Muscle of leg (tissue), 3 donors: ENCODE measurements at regions not wholly inside any gene's neighbourhood (a gene's known extent, or its start where the extent isn't known, plus 50 kb on each side); places are given as distances from the start of the nearest gene placed in this dataset.

ENCODE experiments used
- DNase-seq: peaks from one replicate; pipeline ENCODE4 v3.0.0; 2013
- H3K27ac ChIP-seq: one replicate; pipeline ENCODE4 v1.5.1; 2013; ENCODE audit warnings: mild to moderate bottlenecking, low read length, control low read depth
- H3K27me3 ChIP-seq: one replicate; pipeline ENCODE4 v1.6.1; 2013; ENCODE audit warnings: low read length; ENCODE audit not compliant: control insufficient read depth, insufficient read depth
- H3K36me3 ChIP-seq: one replicate; pipeline ENCODE4 v1.6.1; 2013; ENCODE audit warnings: low read length; ENCODE audit not compliant: control insufficient read depth, insufficient read depth
- H3K4me1 ChIP-seq: one replicate; pipeline ENCODE4 v1.6.1; 2013; ENCODE audit warnings: low read length; ENCODE audit not compliant: control insufficient read depth, insufficient read depth
- H3K4me3 ChIP-seq: one replicate; pipeline ENCODE4 v1.5.1; 2013; ENCODE audit warnings: low read length, control low read depth
- H3K9me3 ChIP-seq: replicated peaks from 2 replicates; pipeline ENCODE4 v1.6.1; 2013; ENCODE audit warnings: low read depth, low read length; ENCODE audit not compliant: control insufficient read depth
- WGBS: methylation state at CpG from one replicate; pipeline ENCODE4 v1.1.5; 2013; ENCODE audit warnings: missing lambda C conversion rate; ENCODE audit not compliant: insufficient coverage; 5-methylcytosine and 5-hydroxymethylcytosine counted together

DNA sequence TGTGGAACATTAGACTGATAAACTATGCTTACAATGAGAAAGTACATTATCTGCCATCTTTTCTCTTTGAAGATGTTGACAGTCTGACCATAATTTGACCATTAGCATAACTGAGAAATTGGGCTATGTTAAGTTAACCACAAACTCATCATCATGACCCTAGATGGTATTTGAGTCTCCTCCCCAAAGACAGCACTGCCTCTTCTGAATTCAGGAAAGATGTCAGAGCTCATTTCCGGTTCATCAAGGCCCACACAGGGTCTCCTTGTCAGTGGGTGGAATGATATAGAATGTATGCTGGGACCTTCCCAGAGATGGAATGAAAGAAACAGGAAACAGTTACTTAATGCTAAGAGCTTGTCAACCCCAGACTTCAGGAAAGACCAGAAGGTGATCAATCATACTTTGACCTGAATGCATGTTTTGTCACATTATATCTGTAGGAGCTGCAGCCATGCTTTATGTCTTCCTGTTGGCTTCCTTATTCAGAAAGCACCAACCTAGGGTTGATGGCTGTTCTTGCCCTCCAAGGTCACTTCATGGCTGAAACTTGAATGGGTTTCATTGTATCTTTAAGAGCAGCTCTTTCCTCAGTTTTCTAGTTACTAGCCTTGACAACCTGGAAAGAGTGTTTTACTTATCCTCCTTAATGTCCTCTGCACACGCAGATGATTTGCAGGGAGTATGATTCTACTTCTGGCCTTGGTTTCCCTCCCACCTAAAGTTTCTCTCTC, 99.1 kb upstream of the NEUROD1 start:
- no peak overlapping the region for H3K4me3 ChIP-seq
- no peaks in the 10 kb centered on the region for H3K36me3 ChIP-seq
- no peaks in the 10 kb centered on the region for H3K27me3 ChIP-seq
- no peaks in the 10 kb centered on the region for H3K9me3 ChIP-seq
- peak overlapping the region; percentile 60 for H3K27ac ChIP-seq
- H3K4me1 ChIP-seq, result peaks cover 10% of the 10 kb centered on the region
- no CpG with 5 or more reads among the region's 2 CpGs for WGBS
- no peak for DNase-seq

DNA sequence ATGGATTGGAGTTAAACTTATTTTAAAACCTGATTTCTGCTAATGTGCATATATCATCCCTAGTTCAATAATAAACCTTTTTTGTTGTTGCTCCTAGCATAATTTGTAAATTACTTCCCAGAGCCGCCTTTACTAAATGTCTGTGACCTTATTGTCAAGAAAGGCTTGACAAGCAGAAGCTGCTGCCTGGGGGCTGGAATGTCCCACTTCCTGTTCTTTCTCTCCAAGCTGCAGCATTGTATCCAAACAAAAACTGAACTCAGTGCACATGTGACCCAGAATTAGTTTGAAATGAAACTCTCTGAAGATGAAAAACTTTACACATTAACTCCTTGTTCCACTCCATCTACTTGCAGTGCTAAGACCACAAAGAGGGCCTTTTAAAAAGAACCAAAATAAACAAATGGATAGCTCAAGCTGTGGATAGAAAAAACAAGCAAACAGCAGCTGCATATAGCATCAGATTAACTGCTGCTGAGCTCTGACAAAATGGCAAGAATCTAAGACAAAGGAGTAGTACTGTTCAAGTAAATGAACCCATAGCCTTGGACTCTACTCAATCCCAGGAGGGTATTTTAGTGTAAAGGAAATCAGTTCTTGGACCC, 99.8 kb upstream of the NEUROD1 start:
- Histone ChIP-seq H3K27ac (peak overlapping the region; percentile 60), H3K27me3 (no peaks in the 10 kb centered on the region), H3K36me3 (no peaks in the 10 kb centered on the region), H3K4me3 (no peak overlapping the region), H3K9me3 (no peaks in the 10 kb centered on the region), H3K4me1 (peaks cover 10% of the 10 kb centered on the region)
- 71% methylated on average over 1 of the region's 1 CpG for WGBS
- peak; percentile 82 for DNase-seq

DNA sequence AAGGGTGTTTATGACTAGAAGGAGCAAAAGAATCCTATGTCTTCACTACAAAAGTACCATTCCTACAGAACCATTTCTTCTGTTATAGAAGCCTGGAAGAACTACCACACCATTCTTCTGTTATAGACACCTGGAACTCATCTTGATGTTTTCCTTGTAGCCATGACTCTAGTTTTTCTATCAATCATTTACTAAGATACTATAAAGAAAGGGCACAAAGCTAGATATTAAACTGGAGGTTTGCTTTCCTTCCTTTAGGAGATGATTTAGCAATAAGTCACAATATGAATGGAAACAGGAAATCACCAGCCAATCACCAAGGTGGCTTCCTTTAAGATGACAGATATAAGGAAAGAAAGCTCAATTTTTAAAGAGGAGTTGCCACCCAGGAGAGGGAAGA, 100.3 kb upstream of the NEUROD1 start:
- Histone ChIP-seq H3K4me1 (peaks cover 10% of the 10 kb centered on the region), H3K27me3 (no peaks in the 10 kb centered on the region), H3K4me3 (no peak overlapping the region), H3K36me3 (no peaks in the 10 kb centered on the region), H3K9me3 (no peaks in the 10 kb centered on the region), H3K27ac (peak overlapping the region; percentile 60)
- no peak for DNase-seq

DNA sequence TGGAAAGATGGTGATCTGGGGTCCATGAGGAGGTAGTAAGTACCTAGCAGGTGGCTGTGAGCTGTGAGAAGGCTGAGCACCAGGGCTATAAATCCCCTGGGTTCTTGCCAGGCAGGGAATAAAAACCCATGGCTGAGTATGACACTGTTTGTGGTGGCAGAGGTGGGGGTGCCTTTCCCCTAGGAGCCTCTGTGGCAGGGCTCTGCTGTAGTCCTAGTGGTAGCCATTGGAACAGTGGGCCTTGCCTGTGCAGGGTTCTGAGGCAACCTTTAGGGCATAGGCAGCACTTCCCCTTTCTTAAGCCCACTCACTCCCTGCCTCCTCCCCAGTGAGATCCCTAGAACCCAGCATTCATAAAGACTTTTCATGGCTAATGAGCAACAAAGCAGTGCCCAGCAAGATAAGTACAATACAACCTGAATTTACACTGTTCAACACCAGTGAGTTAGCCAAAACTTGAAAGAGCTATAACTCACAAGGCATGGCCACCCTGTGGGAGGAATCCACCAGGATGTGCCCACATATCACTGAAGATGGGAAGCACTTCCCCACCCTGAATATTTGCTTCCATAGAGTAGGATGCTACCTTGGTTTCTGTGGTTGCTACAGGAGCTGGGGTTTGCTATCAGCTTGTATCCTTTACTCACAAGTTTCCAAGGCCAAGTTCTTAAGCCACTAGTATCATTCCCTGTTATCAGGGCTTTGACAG, 100.9 kb upstream of the NEUROD1 start:
- Histone ChIP-seq H3K9me3 (no peaks in the 10 kb centered on the region), H3K27me3 (no peaks in the 10 kb centered on the region), H3K4me3 (no peak overlapping the region), H3K36me3 (no peaks in the 10 kb centered on the region), H3K27ac (no peak overlapping the region), H3K4me1 (peaks cover 10% of the 10 kb centered on the region)
- peak; percentile 14 for DNase-seq

DNA sequence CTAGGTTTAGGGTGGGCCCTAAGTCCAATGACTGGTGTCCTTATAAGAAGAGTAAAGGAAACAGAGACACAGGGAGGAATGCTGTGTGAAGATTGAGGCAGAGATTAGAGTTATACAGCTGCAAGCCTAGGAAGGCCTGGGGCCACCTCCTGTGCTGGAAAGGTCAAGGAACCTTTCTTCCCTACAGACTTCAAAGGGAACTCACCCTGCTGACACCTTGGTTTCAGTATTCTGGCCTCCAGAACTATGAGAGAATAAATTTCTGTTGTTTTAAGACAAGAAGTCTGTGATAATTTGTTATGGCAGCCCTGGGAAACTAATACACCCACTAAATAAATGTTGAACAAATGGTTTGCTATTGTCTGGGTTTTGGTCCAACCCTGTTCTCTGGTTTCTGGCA, 102.3 kb upstream of the NEUROD1 start:
- Histone ChIP-seq H3K27ac (no peak overlapping the region), H3K4me1 (peaks cover 10% of the 10 kb centered on the region), H3K36me3 (no peaks in the 10 kb centered on the region), H3K4me3 (no peak overlapping the region), H3K9me3 (no peaks in the 10 kb centered on the region), H3K27me3 (no peaks in the 10 kb centered on the region)
- DNase-seq, result no peak

DNA sequence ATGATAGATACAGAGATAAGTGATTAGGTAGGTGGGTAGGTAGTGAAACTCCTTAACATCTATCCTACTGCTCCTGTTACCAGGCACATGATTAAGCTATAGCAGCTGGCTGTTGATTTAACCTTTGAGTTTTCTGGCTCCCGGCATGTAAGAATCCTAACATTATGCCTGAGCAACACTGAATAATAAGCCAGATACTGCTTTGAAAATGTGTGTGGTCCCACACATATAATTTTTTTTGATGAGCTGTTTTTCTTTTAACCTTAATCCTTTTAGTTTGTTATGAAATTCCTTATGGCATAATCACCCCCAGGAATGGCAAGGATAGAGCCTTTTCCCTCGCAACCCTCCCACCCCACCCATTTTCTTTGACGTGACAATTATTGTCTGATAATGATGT, 104.2 kb upstream of the NEUROD1 start:
- no peaks in the 10 kb centered on the region for H3K9me3 ChIP-seq
- no CpG with 5 or more reads among the region's 3 CpGs for WGBS
- DNase-seq, result no peak

DNA sequence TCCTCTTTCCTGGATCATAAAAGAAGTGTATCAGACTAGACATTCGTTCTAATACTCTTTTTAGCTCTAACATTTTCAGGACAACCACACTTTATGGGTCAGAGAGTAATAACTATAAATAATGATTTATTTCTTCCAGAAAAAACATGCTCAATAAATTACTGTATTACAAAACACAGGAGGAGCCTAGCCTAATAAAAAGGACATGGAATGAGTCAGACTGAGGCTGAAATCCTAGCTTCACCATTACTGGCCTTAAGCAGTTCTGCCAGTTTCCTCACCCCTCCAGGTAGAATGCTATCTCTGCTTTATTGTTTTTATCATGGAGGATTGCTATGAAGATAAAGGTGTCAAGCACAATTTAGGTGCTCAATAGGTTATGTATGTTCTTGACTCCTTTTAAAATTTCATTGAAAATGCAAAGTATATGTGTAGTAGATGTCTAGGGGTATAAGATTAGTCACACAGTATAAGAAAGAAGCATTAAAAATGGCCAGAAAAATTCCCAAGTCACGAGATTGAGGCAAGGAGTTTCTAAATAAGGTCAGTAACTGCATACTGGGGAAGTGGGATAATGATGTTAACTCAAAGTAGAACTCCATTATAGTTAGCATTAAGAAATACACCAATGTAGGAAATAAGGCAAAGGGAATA, 105.5 kb upstream of the NEUROD1 start:
- H3K36me3 ChIP-seq, result no peaks in the 10 kb centered on the region
- no peak overlapping the region for H3K27ac ChIP-seq
- no peak overlapping the region for H3K4me3 ChIP-seq
- H3K4me1 ChIP-seq, result peaks cover 4% of the 10 kb centered on the region
- H3K27me3 ChIP-seq, result no peaks in the 10 kb centered on the region
- no peak for DNase-seq
- H3K9me3 ChIP-seq, result no peaks in the 10 kb centered on the region
- no CpG with 5 or more reads among the region's 2 CpGs for WGBS

More for the DNA sequence above, 104.2 kb upstream of the NEUROD1 start:
- Histone ChIP-seq H3K4me3 (no peak overlapping the region), H3K4me1 (peaks cover 8% of the 10 kb centered on the region), H3K27me3 (no peaks in the 10 kb centered on the region), H3K27ac (no peak overlapping the region), H3K36me3 (no peaks in the 10 kb centered on the region)

DNA sequence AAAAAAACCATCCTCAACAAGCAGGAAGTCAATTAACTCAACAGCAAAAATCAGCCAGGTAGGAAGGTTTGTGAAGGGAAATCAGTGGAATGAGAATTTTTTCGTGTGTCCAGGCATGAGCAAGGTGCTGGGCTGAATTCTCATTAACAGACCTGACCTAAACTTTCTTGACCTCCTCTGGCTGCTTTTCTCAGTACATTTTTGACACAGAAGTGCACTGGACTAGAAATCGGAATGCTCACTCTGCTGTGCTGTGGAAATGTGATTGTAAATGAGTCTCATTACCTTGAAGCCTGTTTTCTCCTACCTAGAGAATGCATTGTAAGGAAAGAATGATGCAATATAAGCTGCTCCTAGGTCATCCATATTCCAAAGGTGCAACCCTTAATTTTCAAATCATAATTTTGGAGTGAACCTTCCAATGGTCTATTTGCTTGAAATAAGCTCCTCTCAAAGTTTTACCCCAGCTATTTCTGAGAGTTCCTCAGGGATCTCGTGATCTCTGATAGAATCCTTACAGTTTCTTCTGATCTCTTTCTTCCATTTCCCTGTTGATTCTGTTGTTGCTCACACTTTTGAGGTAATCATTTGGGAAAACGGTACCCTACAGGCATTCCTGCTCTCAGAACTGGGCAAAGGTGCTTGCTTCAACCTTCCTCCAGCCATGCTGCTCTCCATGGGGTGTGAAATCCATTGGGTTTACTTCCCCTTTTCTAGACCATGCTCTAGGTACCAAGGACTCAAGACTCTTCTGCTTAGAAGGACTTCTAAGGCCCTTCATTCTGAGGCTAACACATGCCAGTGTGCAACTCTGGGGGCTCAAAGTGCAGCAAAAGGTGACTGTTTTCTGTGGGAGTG, 104.9 kb upstream of the ITPRID2 start:
- Histone ChIP-seq H3K4me3 (no peak overlapping the region), H3K27ac (no peak overlapping the region), H3K27me3 (no peaks in the 10 kb centered on the region), H3K4me1 (no peaks in the 10 kb centered on the region), H3K9me3 (no peaks in the 10 kb centered on the region), H3K36me3 (no peaks in the 10 kb centered on the region)
- WGBS, result 100% methylated on average over 2 of the region's 4 CpGs
- DNase-seq, result no peak

DNA sequence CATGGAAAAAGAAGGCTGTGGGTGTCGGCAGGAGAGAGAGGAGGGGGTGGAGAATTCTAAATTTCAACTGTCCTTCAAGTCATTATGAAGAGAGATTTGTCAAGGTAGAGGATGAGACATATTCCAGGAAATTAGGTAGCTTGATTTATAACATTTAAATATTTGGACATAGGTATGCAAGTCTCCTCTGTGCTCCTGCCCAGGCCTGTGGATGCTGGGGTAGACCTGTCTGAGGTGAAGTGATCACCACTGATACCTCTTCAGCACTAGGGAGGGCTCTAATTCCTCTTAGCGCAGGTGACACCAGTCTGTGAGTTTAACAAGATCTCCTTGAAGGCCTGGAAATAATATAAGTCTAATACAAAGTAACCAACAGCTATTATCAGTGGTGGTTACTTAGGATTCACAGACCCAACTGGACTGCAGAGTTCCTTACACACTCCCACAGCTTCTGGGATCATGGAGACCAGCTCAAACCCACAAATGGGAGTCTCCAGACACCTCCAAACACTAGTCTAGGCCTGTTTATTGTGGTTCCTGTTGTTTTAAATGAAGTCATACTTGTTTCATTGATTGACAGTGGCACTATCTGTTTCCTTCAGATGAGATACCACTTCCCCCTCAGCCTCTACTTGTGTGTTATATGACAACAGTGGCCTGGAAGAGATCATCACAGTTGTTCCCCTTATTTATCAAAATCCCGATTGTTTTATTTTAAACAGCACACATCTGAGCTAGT, 104.1 kb upstream of the ITPRID2 start:
- no peak overlapping the region for H3K27ac ChIP-seq
- WGBS, result 100% methylated on average over 1 of the region's 3 CpGs
- H3K9me3 ChIP-seq, result no peaks in the 10 kb centered on the region
- no peak for DNase-seq
- no peak overlapping the region for H3K4me3 ChIP-seq
- no peaks in the 10 kb centered on the region for H3K27me3 ChIP-seq
- H3K36me3 ChIP-seq, result no peaks in the 10 kb centered on the region
- no peaks in the 10 kb centered on the region for H3K4me1 ChIP-seq
